ENCODE measurements at regions not wholly inside any gene's neighbourhood (a gene's known extent, or its start where the extent isn't known, plus 50 kb on each side); places are given as distances from the start of the nearest gene placed in this dataset.

GRCh38 chr9:28120626-28121025 is 547.3 kb upstream of the C9orf72 start:
- TF ChIP-seq POLR2AphosphoS5 (IDR thresholded peaks at IDR 0.05) (no peak), CTCF (IDR thresholded peaks at IDR 0.05) (no peak), POLR2A (IDR thresholded peaks at IDR 0.05) (no peak), EP300 (IDR thresholded peaks at IDR 0.05) (no peak)
- H3K9me3 ChIP-seq: no peaks in the 10 kb centered on the region
- no peaks in the 10 kb centered on the region for H3K27me3 ChIP-seq
- no peaks in the 10 kb centered on the region for H3K4me1 ChIP-seq
- WGBS, 2 donors: 11 to 19% methylated on average over 3 of the region's 3 CpGs
- H3K36me3 ChIP-seq: no peaks in the 10 kb centered on the region
- no peak for DNase-seq
- intact Hi-C loops (cut with DNase I): no loop called here
- no peak overlapping the region for H3K4me3 ChIP-seq
- no peak overlapping the region for H3K27ac ChIP-seq

GRCh38 chr9:28121366-28121765 is 548.1 kb upstream of the C9orf72 start:
- H3K27me3 ChIP-seq: no peaks in the 10 kb centered on the region
- no peaks in the 10 kb centered on the region for H3K9me3 ChIP-seq
- no peak for DNase-seq
- TF ChIP-seq EP300 (IDR thresholded peaks at IDR 0.05): no peak
- no peak for TF ChIP-seq CTCF (IDR thresholded peaks at IDR 0.05)
- no peak for TF ChIP-seq POLR2A (IDR thresholded peaks at IDR 0.05)
- TF ChIP-seq POLR2AphosphoS5 (IDR thresholded peaks at IDR 0.05): no peak
- intact Hi-C loops (cut with DNase I): no loop called here
- H3K4me3 ChIP-seq: no peak overlapping the region
- no peak overlapping the region for H3K27ac ChIP-seq
- no peaks in the 10 kb centered on the region for H3K4me1 ChIP-seq
- WGBS, 2 donors: 35 to 45% methylated on average over 3 of the region's 3 CpGs
- H3K36me3 ChIP-seq: no peaks in the 10 kb centered on the region

- DNase-seq: no peak
- Histone ChIP-seq H3K36me3 (no peaks in the 10 kb centered on the region), H3K27ac (no peak overlapping the region), H3K9me3 (no peaks in the 10 kb centered on the region), H3K27me3 (no peaks in the 10 kb centered on the region), H3K4me1 (no peaks in the 10 kb centered on the region), H3K4me3 (no peak overlapping the region)
- TF ChIP-seq POLR2AphosphoS5 (IDR thresholded peaks at IDR 0.05) (no peak), POLR2A (IDR thresholded peaks at IDR 0.05) (no peak), EP300 (IDR thresholded peaks at IDR 0.05) (no peak), CTCF (IDR thresholded peaks at IDR 0.05) (no peak)
- intact Hi-C loops (cut with DNase I): no loop called here
These were observed 551.6 kb upstream of the C9orf72 start for GRCh38 chr9:28124917-28125316.

- no peak overlapping the region for H3K4me3 ChIP-seq
- H3K4me1 ChIP-seq: no peaks in the 10 kb centered on the region
- no peaks in the 10 kb centered on the region for H3K9me3 ChIP-seq
- no peak overlapping the region for H3K27ac ChIP-seq
- intact Hi-C loops (cut with DNase I): no loop called here
- H3K36me3 ChIP-seq: no peaks in the 10 kb centered on the region
- no peaks in the 10 kb centered on the region for H3K27me3 ChIP-seq
- no peak for TF ChIP-seq POLR2A (IDR thresholded peaks at IDR 0.05)
- TF ChIP-seq POLR2AphosphoS5 (IDR thresholded peaks at IDR 0.05): no peak
- no peak for TF ChIP-seq CTCF (IDR thresholded peaks at IDR 0.05)
- TF ChIP-seq EP300 (IDR thresholded peaks at IDR 0.05): no peak
- WGBS, 2 donors: 30 to 53% methylated on average over 3 of the region's 3 CpGs
- no peak for DNase-seq
These were observed 553.8 kb upstream of the C9orf72 start for GRCh38 chr9:28127101-28127500.

GRCh38 chr9:28134446-28134976 is 561.2 kb upstream of the C9orf72 start:
- Histone ChIP-seq H3K4me3 (no peak overlapping the region), H3K9me3 (no peaks in the 10 kb centered on the region), H3K36me3 (no peaks in the 10 kb centered on the region), H3K27ac (no peak overlapping the region), H3K27me3 (no peaks in the 10 kb centered on the region), H3K4me1 (no peaks in the 10 kb centered on the region)
- no peak for DNase-seq
- 16 to 62% methylated on average over 8 of the region's 8 CpGs for WGBS, 2 donors
- intact Hi-C loops (cut with DNase I): no loop called here
- TF ChIP-seq POLR2A (IDR thresholded peaks at IDR 0.05) (no peak), POLR2AphosphoS5 (IDR thresholded peaks at IDR 0.05) (no peak), CTCF (IDR thresholded peaks at IDR 0.05) (no peak)

Measured in sigmoid colon (tissue), 6 donors.